ENCODE measurements at regions not wholly inside any gene's neighbourhood (a gene's known extent, or its start where the extent isn't known, plus 50 kb on each side); places are given as distances from the start of the nearest gene placed in this dataset.

- TF ChIP-seq POLR2AphosphoS5 (IDR thresholded peaks at IDR 0.05; ENCODE audit: borderline replicate concordance, low read depth, low read length), result no peak
- no peak for TF ChIP-seq EZH2 (IDR thresholded peaks at IDR 0.05)
These were observed 112.4 kb downstream of the HDGFL1 start for GRCh38 chr6:22681761-22682160.
